ENCODE measurements at regions not wholly inside any gene's neighbourhood (a gene's known extent, or its start where the extent isn't known, plus 50 kb on each side); places are given as distances from the start of the nearest gene placed in this dataset.

- ChIA-PET POLR2A (interaction anchor here (1.0 kb wide), 1 partner anchor 78 kb away, joined by 3 read pairs; no protein-coding TSS in a partner anchor), CTCF (interaction anchor here (0.7 to 3.5 kb wide), 31 partner anchors 9 to 1112 kb away, joined by 3 to 36 read pairs (median 4); partner anchors contain the start of gene C1GALT1)
- Mint-ChIP-seq H3K4me3 (no peak overlapping the region), H3K27me3 (no peaks in the 10 kb centered on the region), H3K36me3 (peaks cover 0 to 4% (median 0%) of the 10 kb centered on the region in 3 donors), H3K9me3 (peaks cover 0 to 7% (median 4%) of the 10 kb centered on the region in 5 donors), H3K4me1 (peaks cover 5 to 21% (median 19%) of the 10 kb centered on the region in 3 donors), H3K27ac (peak overlapping the region in 2 of 8 donors; percentile 27 to 29)
- Histone ChIP-seq H3K4me3 (ENCODE audit: low read length) (no peak overlapping the region), H3K9me3 (ENCODE audit: low read length) (no peaks in the 10 kb centered on the region), H3K4me1 (ENCODE audit: insufficient read depth, low read length) (peaks cover 11% of the 10 kb centered on the region), H3K36me3 (ENCODE audit: insufficient read depth, low read length) (no peaks in the 10 kb centered on the region), H3K27ac (ENCODE audit: low read depth, low read length) (peak overlapping the region; percentile 47), H3K27me3 (ENCODE audit: insufficient read depth, low read length, poor library complexity, severe bottlenecking) (no peaks in the 10 kb centered on the region)
- DNase-seq, result peak in 2 of 5 donors; percentile 48 to 58
These were observed 78.7 kb upstream of the C1GALT1 start for GRCh38 chr7:7103343-7104313.

- H3K27me3 Mint-ChIP-seq, result no peaks in the 10 kb centered on the region
- H3K4me1 ChIP-seq (ENCODE audit: insufficient read depth, low read length), result peaks cover 11% of the 10 kb centered on the region
- H3K4me3 ChIP-seq (ENCODE audit: low read length), result no peak overlapping the region
- H3K27ac Mint-ChIP-seq, result no peak overlapping the region
- no peak for DNase-seq
- H3K27me3 ChIP-seq (ENCODE audit: insufficient read depth, low read length, poor library complexity, severe bottlenecking), result no peaks in the 10 kb centered on the region
- no peaks in the 10 kb centered on the region for H3K36me3 ChIP-seq (ENCODE audit: insufficient read depth, low read length)
- H3K4me1 Mint-ChIP-seq, result peaks cover 5 to 21% (median 19%) of the 10 kb centered on the region in 3 donors
- H3K27ac ChIP-seq (ENCODE audit: low read depth, low read length), result peak overlapping the region; percentile 47
- peaks cover 0 to 11% (median 9%) of the 10 kb centered on the region in 5 donors for H3K9me3 Mint-ChIP-seq
- peaks cover 0 to 8% (median 0%) of the 10 kb centered on the region in 3 donors for H3K36me3 Mint-ChIP-seq
- ChIA-PET POLR2A (no interaction called here), CTCF (interaction anchor here (0.8 to 3.5 kb wide), 19 partner anchors 9 to 1111 kb away, joined by 3 to 36 read pairs (median 4); partner anchors contain the start of gene C1GALT1)
- no peak overlapping the region for H3K4me3 Mint-ChIP-seq
- H3K9me3 ChIP-seq (ENCODE audit: low read length), result no peaks in the 10 kb centered on the region
These were observed 78.0 kb upstream of the C1GALT1 start for GRCh38 chr7:7104314-7104698.

- DNase-seq, result no peak
- Mint-ChIP-seq H3K36me3 (peaks cover 0 to 8% (median 2%) of the 10 kb centered on the region in 3 donors), H3K4me3 (no peak overlapping the region), H3K27ac (peak overlapping the region in 2 of 8 donors; percentile 14 to 76), H3K27me3 (no peaks in the 10 kb centered on the region), H3K9me3 (peaks cover 0 to 13% (median 9%) of the 10 kb centered on the region in 5 donors), H3K4me1 (peaks cover 5 to 21% (median 19%) of the 10 kb centered on the region in 3 donors)
- Histone ChIP-seq H3K9me3 (ENCODE audit: low read length) (no peaks in the 10 kb centered on the region), H3K36me3 (ENCODE audit: insufficient read depth, low read length) (no peaks in the 10 kb centered on the region), H3K27ac (ENCODE audit: low read depth, low read length) (peak overlapping the region; percentile 6), H3K4me3 (ENCODE audit: low read length) (peak overlapping the region; percentile 14), H3K27me3 (ENCODE audit: insufficient read depth, low read length, poor library complexity, severe bottlenecking) (no peaks in the 10 kb centered on the region), H3K4me1 (ENCODE audit: insufficient read depth, low read length) (peaks cover 11% of the 10 kb centered on the region)
- POLR2A ChIA-PET, result interaction anchor here (1.1 to 1.2 kb wide), 3 partner anchors 52 to 78 kb away, joined by 3 to 4 read pairs (median 3); no protein-coding TSS in a partner anchor
- CTCF ChIA-PET, result interaction anchor here (1.2 to 3.5 kb wide), 4 partner anchors 52 to 1021 kb away, joined by 3 to 36 read pairs (median 7); partner anchors contain the start of gene C1GALT1
These were observed 77.4 kb upstream of the C1GALT1 start for GRCh38 chr7:7104971-7105370.

- Histone ChIP-seq H3K4me1 (ENCODE audit: insufficient read depth, low read length) (peaks cover 11% of the 10 kb centered on the region), H3K4me3 (ENCODE audit: low read length) (peak overlapping the region; percentile 14), H3K27me3 (ENCODE audit: insufficient read depth, low read length, poor library complexity, severe bottlenecking) (no peaks in the 10 kb centered on the region), H3K9me3 (ENCODE audit: low read length) (no peaks in the 10 kb centered on the region), H3K36me3 (ENCODE audit: insufficient read depth, low read length) (no peaks in the 10 kb centered on the region), H3K27ac (ENCODE audit: low read depth, low read length) (no peak overlapping the region)
- CTCF ChIA-PET, result interaction anchor here (0.6 to 3.5 kb wide), 5 partner anchors 15 to 1020 kb away, joined by 3 to 36 read pairs (median 8); partner anchors contain the start of gene C1GALT1
- Mint-ChIP-seq H3K27ac (peak overlapping the region in 1 of 8 donors; percentile 20), H3K9me3 (peaks cover 0 to 13% (median 9%) of the 10 kb centered on the region in 5 donors), H3K4me1 (peaks cover 5 to 21% (median 19%) of the 10 kb centered on the region in 3 donors), H3K4me3 (no peak overlapping the region), H3K36me3 (peaks cover 0 to 8% (median 2%) of the 10 kb centered on the region in 3 donors), H3K27me3 (no peaks in the 10 kb centered on the region)
- POLR2A ChIA-PET, result interaction anchor here (1.1 to 1.2 kb wide), 3 partner anchors 51 to 77 kb away, joined by 3 to 4 read pairs (median 3); no protein-coding TSS in a partner anchor
- DNase-seq, result no peak
These were observed 76.4 kb upstream of the C1GALT1 start for GRCh38 chr7:7105800-7106582.

- H3K36me3 Mint-ChIP-seq, result peaks cover 0 to 8% (median 2%) of the 10 kb centered on the region in 3 donors
- POLR2A ChIA-PET, result no interaction called here
- H3K4me3 Mint-ChIP-seq, result no peak overlapping the region
- H3K9me3 ChIP-seq (ENCODE audit: low read length), result no peaks in the 10 kb centered on the region
- CTCF ChIA-PET, result interaction anchor here (2.8 kb wide), 1 partner anchor 73 kb away, joined by 8 read pairs; the partner anchor contains the start of gene C1GALT1
- no peaks in the 10 kb centered on the region for H3K36me3 ChIP-seq (ENCODE audit: insufficient read depth, low read length)
- H3K4me3 ChIP-seq (ENCODE audit: low read length), result no peak overlapping the region
- H3K9me3 Mint-ChIP-seq, result peaks cover 0 to 13% (median 9%) of the 10 kb centered on the region in 5 donors
- H3K27ac Mint-ChIP-seq, result no peak overlapping the region
- H3K27me3 Mint-ChIP-seq, result no peaks in the 10 kb centered on the region
- H3K4me1 ChIP-seq (ENCODE audit: insufficient read depth, low read length), result peaks cover 11% of the 10 kb centered on the region
- no peak overlapping the region for H3K27ac ChIP-seq (ENCODE audit: low read depth, low read length)
- peaks cover 2 to 17% (median 15%) of the 10 kb centered on the region in 3 donors for H3K4me1 Mint-ChIP-seq
- no peaks in the 10 kb centered on the region for H3K27me3 ChIP-seq (ENCODE audit: insufficient read depth, low read length, poor library complexity, severe bottlenecking)
- no peak for DNase-seq
These were observed 73.4 kb upstream of the C1GALT1 start for GRCh38 chr7:7108931-7109330.

GRCh38 chr7:7109934-7110333, 72.4 kb upstream of the C1GALT1 start:
- Mint-ChIP-seq H3K4me1 (peaks cover 1 to 9% (median 7%) of the 10 kb centered on the region in 3 donors), H3K36me3 (peaks cover 0 to 8% (median 2%) of the 10 kb centered on the region in 3 donors), H3K27ac (no peak overlapping the region), H3K4me3 (no peak overlapping the region), H3K9me3 (peaks cover 0 to 13% (median 9%) of the 10 kb centered on the region in 5 donors), H3K27me3 (no peaks in the 10 kb centered on the region)
- POLR2A ChIA-PET, result no interaction called here
- H3K9me3 ChIP-seq (ENCODE audit: low read length), result no peaks in the 10 kb centered on the region
- no peak overlapping the region for H3K27ac ChIP-seq (ENCODE audit: low read depth, low read length)
- peaks cover 9% of the 10 kb centered on the region for H3K4me1 ChIP-seq (ENCODE audit: insufficient read depth, low read length)
- H3K36me3 ChIP-seq (ENCODE audit: insufficient read depth, low read length), result no peaks in the 10 kb centered on the region
- no peaks in the 10 kb centered on the region for H3K27me3 ChIP-seq (ENCODE audit: insufficient read depth, low read length, poor library complexity, severe bottlenecking)
- no peak for DNase-seq
- no peak overlapping the region for H3K4me3 ChIP-seq (ENCODE audit: low read length)
- CTCF ChIA-PET, result interaction anchor here (1.6 to 2.1 kb wide), 2 partner anchors 72 to 74 kb away, joined by 4 to 7 read pairs; partner anchors contain the start of gene C1GALT1

- peaks cover 0 to 8% (median 2%) of the 10 kb centered on the region in 3 donors for H3K36me3 Mint-ChIP-seq
- Histone ChIP-seq H3K9me3 (ENCODE audit: low read length) (no peaks in the 10 kb centered on the region), H3K27me3 (ENCODE audit: insufficient read depth, low read length, poor library complexity, severe bottlenecking) (no peaks in the 10 kb centered on the region), H3K4me3 (ENCODE audit: low read length) (no peak overlapping the region), H3K36me3 (ENCODE audit: insufficient read depth, low read length) (no peaks in the 10 kb centered on the region), H3K4me1 (ENCODE audit: insufficient read depth, low read length) (peaks cover 2% of the 10 kb centered on the region), H3K27ac (ENCODE audit: low read depth, low read length) (no peak overlapping the region)
- H3K4me1 Mint-ChIP-seq, result peaks cover 0 to 2% (median 0%) of the 10 kb centered on the region in 3 donors
- H3K4me3 Mint-ChIP-seq, result no peak overlapping the region
- ChIA-PET CTCF (interaction anchor here (1.6 to 2.1 kb wide), 2 partner anchors 71 to 73 kb away, joined by 4 to 7 read pairs; partner anchors contain the start of gene C1GALT1), POLR2A (no interaction called here)
- no peak overlapping the region for H3K27ac Mint-ChIP-seq
- peaks cover 0 to 13% (median 9%) of the 10 kb centered on the region in 5 donors for H3K9me3 Mint-ChIP-seq
- H3K27me3 Mint-ChIP-seq, result no peaks in the 10 kb centered on the region
- no peak for DNase-seq
These were observed 71.6 kb upstream of the C1GALT1 start for GRCh38 chr7:7110706-7111105.
